ENCODE measurements at regions not wholly inside any gene's neighbourhood (a gene's known extent, or its start where the extent isn't known, plus 50 kb on each side); places are given as distances from the start of the nearest gene placed in this dataset.
"Not testable (repeated sequence)": the region's sequence is repeated elsewhere in the genome, so short reads cannot be mapped to it uniquely, and the experiment has no call there.

DNA sequence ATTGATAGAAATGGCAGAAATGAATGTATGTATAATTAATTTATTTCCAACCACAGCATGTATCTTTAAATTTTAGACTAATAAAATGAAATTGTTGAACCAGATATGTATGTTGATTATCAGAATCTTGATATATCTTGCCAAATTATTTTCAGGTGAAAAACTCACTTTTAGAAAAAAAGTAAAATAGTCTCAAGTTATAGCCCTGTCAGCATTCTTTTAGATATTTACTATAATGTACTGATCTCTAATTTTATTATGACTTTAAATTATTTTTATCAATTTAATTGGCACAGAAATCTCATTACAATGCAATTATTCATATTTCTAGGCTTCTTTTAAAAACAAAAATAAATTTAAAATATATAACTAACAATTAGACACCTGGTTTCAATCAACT lies 1990.4 kb upstream of the CDH6 start:
- Mint-ChIP-seq H3K4me1 (no peaks in the 10 kb centered on the region), H3K27me3 (no peaks in the 10 kb centered on the region), H3K36me3 (no peaks in the 10 kb centered on the region), H3K9me3 (peaks cover 3% of the 10 kb centered on the region), H3K4me3 (no peak overlapping the region), H3K27ac (no peak overlapping the region)
- POLR2A ChIA-PET: no interaction called here
- ATAC-seq (ENCODE audit: low read depth): no peak
- no peak for DNase-seq

DNA sequence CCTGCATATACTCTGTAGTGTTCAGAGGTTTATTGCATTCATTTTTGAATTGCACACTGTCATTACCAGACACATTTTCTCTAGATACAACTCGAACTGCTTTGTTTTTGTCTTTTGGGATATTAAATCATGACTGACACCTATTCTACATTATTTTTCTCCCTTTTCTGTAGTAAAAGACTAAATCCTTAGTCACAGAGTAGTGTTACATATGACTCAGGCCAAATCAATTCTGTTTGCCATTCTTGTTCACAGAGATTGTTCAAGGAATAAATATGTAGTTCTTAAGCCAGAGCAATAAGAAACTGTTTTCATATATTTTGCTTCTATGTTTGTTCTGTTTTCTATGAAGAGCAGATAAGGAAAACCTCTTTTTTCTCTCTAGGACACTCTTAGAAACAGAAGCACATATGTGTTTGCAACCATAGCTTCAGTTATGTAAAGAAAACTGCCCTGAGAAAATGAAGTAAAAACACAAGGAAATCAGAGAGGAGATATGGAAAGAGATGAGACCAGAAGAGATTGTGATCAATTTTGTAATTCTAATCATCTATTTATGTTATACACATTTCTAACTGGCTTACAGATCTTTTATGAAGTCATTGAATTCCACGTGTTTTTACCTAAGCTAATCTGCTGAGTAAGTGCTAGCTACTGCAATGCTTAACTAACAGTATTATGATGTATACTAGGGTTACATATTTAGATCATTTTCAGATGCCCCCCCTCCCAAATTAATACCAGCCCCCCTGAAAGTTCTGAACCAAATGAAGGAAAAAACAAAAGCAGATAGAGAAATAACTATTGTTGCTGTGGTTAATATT lies 1995.6 kb upstream of the CDH6 start:
- Mint-ChIP-seq H3K27me3 (no peaks in the 10 kb centered on the region), H3K27ac (no peak overlapping the region), H3K4me1 (no peaks in the 10 kb centered on the region), H3K4me3 (no peak overlapping the region), H3K36me3 (no peaks in the 10 kb centered on the region), H3K9me3 (peaks cover 1% of the 10 kb centered on the region)
- no peak for DNase-seq
- ATAC-seq (ENCODE audit: low read depth): no peak
- POLR2A ChIA-PET: no interaction called here

DNA sequence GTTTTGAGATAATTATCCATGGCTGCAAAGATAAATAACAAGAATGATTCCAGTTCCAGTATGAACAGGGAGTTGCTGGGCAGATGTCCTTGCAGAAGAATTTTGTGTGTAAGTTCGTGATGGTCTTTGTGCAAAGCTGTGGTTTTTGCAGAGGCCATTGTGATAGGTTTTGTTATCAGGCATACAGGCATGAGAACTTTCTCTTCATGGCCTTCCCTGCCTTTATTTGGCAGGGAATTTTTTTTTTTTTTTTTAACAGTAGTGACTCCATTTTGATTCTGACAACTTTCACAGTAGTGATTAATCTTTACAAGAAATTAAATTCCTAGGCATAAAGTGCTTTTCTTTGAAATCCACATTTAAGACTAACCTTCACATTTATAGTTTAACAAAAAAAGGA lies 1999.5 kb upstream of the CDH6 start:
- Mint-ChIP-seq H3K9me3 (peaks cover 1% of the 10 kb centered on the region), H3K27me3 (no peaks in the 10 kb centered on the region), H3K4me3 (no peak overlapping the region), H3K4me1 (no peaks in the 10 kb centered on the region), H3K36me3 (no peaks in the 10 kb centered on the region), H3K27ac (no peak overlapping the region)
- no peak for DNase-seq
- POLR2A ChIA-PET: no interaction called here
- ATAC-seq (ENCODE audit: low read depth): no peak

DNA sequence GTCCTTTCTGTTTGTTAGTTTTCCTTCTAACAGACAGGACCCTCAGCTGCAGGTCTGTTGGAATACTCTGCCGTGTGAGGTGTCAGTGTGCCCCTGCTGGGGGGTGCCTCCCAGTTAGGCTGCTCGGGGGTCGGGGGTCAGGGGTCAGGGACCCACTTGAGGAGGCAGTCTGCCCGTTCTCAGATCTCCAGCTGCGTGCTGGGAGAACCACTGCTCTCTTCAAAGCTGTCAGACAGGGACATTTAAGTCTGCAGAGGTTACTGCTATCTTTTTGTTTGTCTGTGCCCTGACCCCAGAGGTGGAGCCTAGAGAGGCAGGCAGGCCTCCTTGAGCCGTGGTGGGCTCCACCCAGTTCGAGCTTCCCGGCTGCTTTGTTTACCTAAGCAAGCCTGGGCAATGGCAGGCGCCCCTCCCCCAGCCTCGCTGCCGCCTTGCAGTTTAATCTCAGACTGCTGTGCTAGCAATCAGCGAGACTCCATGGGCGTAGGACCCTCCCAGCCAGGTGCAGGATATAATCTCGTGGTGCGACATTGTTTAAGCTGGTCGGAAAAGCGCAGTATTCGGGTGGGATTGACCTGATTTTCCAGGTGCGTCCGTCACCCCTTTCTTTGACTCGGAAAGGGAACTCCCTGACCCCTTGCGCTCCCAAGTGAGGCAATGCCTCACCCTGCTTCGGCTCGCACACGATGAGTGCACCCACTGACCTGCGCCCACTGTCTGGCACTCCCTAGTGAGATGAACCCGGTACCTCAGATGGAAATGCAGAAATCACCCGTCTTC lies 2002.0 kb upstream of the CDH6 start:
- H3K27ac Mint-ChIP-seq; H3K27me3 Mint-ChIP-seq; H3K4me1 Mint-ChIP-seq; H3K9me3 Mint-ChIP-seq; POLR2A ChIA-PET; ATAC-seq (ENCODE audit: low read depth); H3K4me3 Mint-ChIP-seq; DNase-seq; H3K36me3 Mint-ChIP-seq: not testable (repeated sequence)

DNA sequence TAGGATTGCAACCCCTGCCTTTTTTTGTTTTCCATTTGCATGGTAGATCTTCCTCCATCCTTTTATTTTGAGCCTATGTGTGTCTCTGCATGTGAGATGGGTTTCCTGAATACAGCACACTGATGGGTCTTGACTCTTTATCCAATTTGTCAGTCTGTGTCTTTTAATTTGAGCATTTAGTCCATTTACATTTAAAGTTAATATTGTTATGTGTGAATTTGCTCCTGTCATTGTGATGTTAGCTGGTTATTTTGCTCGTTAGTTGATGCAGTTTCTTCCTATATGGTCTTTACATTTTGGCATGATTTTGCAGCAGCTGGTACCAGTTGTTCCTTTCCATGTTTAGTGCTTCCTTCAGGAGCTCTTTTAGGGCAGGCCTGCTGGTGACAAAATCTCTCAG lies 2003.1 kb upstream of the CDH6 start:
- H3K36me3 Mint-ChIP-seq; POLR2A ChIA-PET; H3K9me3 Mint-ChIP-seq; H3K27ac Mint-ChIP-seq; H3K27me3 Mint-ChIP-seq; H3K4me1 Mint-ChIP-seq; DNase-seq; H3K4me3 Mint-ChIP-seq; ATAC-seq (ENCODE audit: low read depth): not testable (repeated sequence)

DNA sequence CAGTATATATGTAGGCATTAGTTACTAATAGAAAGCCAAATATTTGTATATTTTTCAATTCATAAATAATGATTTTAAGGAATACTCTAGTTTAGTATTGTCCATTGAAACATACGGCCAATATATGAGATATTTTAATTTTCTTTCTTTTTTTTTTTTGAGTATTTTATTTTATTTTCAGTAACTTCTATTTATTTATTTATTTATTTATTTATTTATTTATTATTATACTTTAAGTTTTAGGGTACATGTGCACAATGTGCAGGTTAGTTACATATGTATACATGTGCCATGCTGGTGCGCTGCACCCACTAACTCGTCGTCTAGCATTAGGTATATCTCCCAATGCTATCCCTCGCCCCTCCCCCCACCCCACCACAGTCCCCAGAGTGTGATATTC lies 2007.1 kb upstream of the CDH6 start:
- H3K4me1 Mint-ChIP-seq; H3K27me3 Mint-ChIP-seq; POLR2A ChIA-PET; H3K27ac Mint-ChIP-seq; DNase-seq; ATAC-seq (ENCODE audit: low read depth); H3K4me3 Mint-ChIP-seq; H3K9me3 Mint-ChIP-seq; H3K36me3 Mint-ChIP-seq: not testable (repeated sequence)

DNA sequence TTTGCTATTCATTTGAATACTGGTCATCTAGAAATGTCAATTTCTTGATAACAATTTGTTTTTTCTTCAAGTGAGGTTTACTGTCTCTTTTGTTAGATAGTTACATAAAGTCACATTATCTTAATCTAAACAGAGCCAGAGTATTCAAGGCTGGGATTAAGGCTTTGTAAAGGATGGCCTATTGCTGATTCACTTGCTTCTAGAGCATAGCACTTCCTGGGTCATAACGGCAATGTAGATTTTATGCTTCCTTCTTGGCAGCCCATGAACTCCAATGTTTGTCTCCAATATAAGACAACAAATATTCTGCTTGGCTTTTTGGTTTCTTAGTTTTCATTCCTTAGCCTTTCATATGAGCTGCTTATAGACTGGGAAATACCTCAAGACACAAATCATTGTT lies 2007.9 kb upstream of the CDH6 start:
- POLR2A ChIA-PET: no interaction called here
- no peak overlapping the region for H3K4me3 Mint-ChIP-seq
- H3K9me3 Mint-ChIP-seq: peaks cover 3% of the 10 kb centered on the region
- DNase-seq (no peak), ATAC-seq (ENCODE audit: low read depth) (no peak)
- no peaks in the 10 kb centered on the region for H3K36me3 Mint-ChIP-seq
- no peaks in the 10 kb centered on the region for H3K4me1 Mint-ChIP-seq
- H3K27ac Mint-ChIP-seq: no peak overlapping the region
- no peaks in the 10 kb centered on the region for H3K27me3 Mint-ChIP-seq

DNA sequence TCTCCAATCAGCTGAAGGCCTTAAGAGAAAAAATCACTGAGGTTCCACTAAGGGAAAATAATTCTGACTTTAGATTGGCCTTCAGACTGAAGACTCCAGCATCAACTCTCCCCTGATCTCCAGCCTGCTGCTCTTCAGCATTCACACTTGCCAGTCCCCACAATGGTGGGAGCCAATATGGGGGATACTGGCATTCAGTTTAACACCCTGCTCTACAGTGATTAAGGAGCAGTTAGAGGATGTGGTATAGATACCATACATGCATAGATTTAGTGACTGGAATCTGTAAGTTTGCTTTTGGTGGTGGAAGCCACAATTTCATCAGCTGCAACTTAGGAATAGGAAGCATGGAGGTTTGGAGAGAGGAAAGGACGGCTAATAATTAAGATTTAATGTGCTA lies 2017.7 kb upstream of the CDH6 start:
- Mint-ChIP-seq H3K27ac (no peak overlapping the region), H3K9me3 (peaks cover 11% of the 10 kb centered on the region), H3K36me3 (no peaks in the 10 kb centered on the region), H3K27me3 (no peaks in the 10 kb centered on the region), H3K4me1 (no peaks in the 10 kb centered on the region), H3K4me3 (no peak overlapping the region)
- no peak for DNase-seq
- no peak for ATAC-seq (ENCODE audit: low read depth)
- POLR2A ChIA-PET: no interaction called here

DNA sequence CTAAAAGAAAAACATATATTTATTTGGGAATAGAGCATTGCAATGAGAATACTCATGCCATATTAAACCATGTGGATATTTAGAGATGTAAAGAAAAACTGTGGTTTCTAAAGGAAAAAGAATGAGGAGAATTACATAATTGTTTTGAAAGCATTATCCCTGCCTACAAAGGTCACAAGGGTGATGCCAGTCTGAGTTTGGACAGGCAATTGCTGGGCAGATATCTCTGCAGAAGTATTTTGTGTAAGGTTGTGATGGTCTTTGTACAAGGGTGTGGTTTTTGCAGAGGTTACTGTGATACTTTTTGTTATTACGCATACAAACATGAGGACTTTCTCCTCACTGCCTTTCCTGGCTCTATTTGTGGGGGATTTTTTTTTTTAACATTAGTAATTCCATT lies 2022.9 kb upstream of the CDH6 start:
- no peak for ATAC-seq (ENCODE audit: low read depth)
- Mint-ChIP-seq H3K9me3 (peaks cover 13% of the 10 kb centered on the region), H3K4me1 (no peaks in the 10 kb centered on the region), H3K36me3 (no peaks in the 10 kb centered on the region), H3K27ac (no peak overlapping the region), H3K27me3 (no peaks in the 10 kb centered on the region), H3K4me3 (no peak overlapping the region)
- POLR2A ChIA-PET: no interaction called here
- DNase-seq: no peak

DNA sequence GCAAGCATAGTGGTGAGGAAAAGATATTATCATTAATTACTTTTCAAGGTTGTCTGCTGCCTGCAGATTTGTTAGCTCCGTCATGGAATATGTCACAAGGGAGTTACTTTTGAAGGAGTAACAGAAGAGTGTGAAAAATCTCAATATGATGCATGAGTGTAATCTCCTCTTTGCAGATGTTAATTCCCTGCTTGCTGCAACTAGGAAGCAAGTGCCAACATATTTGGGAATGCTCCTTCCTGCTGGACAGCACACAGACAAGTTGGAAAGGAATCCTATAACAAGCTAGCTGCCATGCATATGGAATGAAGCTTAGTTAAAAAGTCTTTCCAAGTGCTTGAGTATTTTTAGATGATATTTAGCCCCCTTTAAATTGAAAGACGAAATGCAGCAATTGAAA lies 2023.6 kb upstream of the CDH6 start:
- no peaks in the 10 kb centered on the region for H3K4me1 Mint-ChIP-seq
- no peaks in the 10 kb centered on the region for H3K36me3 Mint-ChIP-seq
- no peak overlapping the region for H3K27ac Mint-ChIP-seq
- no peak overlapping the region for H3K4me3 Mint-ChIP-seq
- H3K9me3 Mint-ChIP-seq: peaks cover 9% of the 10 kb centered on the region
- POLR2A ChIA-PET: no interaction called here
- no peak for DNase-seq
- H3K27me3 Mint-ChIP-seq: no peaks in the 10 kb centered on the region
- no peak for ATAC-seq (ENCODE audit: low read depth)

DNA sequence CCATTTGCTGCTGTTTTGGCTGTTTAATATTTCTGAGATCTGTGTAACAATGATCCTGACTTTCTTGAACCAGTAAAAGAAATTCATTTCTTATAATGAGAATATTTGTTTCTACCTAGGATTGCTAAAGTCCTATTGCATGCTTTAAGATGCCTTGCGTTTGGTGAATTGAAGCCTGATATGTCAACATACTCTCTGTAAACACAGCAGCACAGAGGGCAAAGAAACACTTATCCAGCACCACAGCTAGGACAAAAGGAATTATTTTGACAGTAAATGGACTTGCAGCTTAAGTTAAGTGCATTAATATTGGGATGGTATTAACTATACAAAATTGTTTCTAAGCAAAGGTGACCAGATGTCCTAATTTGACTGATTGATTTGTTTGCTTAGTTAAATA lies 2031.2 kb upstream of the CDH6 start:
- Mint-ChIP-seq H3K4me3 (no peak overlapping the region), H3K27ac (no peak overlapping the region), H3K9me3 (peaks cover 4% of the 10 kb centered on the region), H3K36me3 (no peaks in the 10 kb centered on the region), H3K27me3 (no peaks in the 10 kb centered on the region), H3K4me1 (no peaks in the 10 kb centered on the region)
- ATAC-seq (ENCODE audit: low read depth) (no peak), DNase-seq (no peak)
- POLR2A ChIA-PET: no interaction called here

DNA sequence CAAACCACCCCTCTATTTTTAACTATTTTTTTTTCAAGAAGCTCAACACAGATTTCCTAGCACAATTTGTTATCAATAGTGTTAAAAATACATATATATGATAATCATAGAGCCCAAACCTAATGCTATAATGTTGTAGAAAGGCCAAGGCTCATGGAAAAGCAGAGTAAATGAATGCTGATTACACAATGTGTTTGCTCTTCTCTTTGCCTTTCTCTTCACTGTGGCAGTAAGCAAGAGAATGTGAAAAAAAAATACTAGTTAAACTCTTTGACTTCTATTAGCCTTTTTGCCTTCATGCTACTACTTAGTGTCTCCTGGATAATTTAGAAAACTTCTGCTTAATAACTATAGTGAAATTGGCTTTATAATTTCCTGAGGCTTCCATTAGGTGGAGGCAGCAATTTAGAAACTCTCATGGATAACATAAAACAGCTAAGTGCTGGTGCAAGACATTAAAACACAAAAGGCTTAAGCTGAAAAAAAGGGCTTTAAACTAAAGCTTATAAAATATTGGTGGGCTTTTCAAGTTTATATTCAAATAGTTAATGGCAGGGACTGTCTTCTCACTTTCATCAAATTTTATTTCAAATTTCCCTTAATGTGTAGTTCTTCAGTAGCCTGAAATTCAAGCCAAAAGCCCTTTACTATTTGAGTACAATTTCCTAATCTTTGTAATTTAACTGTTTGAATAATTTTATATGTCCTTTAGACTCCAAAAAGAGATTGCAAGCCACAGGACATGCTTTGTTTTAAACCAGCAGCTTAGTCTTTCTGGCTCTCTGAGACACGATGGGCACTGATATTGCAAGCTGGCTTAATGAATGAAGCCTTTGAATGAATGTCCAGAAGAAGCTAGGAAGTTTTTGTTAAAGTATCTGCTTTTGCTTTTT lies 2031.8 kb upstream of the CDH6 start:
- no peak for ATAC-seq (ENCODE audit: low read depth)
- Mint-ChIP-seq H3K36me3 (no peaks in the 10 kb centered on the region), H3K9me3 (peaks cover 4% of the 10 kb centered on the region), H3K27me3 (no peaks in the 10 kb centered on the region), H3K27ac (no peak overlapping the region), H3K4me3 (no peak overlapping the region), H3K4me1 (no peaks in the 10 kb centered on the region)
- POLR2A ChIA-PET: no interaction called here
- no peak for DNase-seq

DNA sequence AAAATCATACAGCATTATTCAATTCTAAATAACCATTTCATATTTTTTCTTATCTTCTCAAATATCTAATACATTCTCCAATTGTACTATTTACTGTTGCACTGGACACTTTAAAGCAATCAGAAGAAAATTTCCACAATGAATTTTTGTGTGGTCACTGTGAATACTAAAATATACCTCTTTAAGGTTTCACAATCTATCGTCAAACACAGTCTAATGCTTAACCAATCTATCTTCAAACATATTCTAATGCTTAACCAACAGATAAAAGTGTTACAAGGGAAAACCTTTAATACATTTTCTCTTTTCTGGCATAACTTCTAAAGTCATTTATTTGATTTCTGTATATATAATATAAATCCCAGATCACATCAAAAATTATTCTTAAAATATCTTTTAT lies 2035.5 kb upstream of the CDH6 start:
- no peak for ATAC-seq (ENCODE audit: low read depth)
- H3K4me1 Mint-ChIP-seq: no peaks in the 10 kb centered on the region
- no peak overlapping the region for H3K4me3 Mint-ChIP-seq
- DNase-seq: no peak
- POLR2A ChIA-PET: no interaction called here
- H3K27me3 Mint-ChIP-seq: no peaks in the 10 kb centered on the region
- H3K36me3 Mint-ChIP-seq: no peaks in the 10 kb centered on the region
- peaks cover 6% of the 10 kb centered on the region for H3K9me3 Mint-ChIP-seq
- no peak overlapping the region for H3K27ac Mint-ChIP-seq

DNA sequence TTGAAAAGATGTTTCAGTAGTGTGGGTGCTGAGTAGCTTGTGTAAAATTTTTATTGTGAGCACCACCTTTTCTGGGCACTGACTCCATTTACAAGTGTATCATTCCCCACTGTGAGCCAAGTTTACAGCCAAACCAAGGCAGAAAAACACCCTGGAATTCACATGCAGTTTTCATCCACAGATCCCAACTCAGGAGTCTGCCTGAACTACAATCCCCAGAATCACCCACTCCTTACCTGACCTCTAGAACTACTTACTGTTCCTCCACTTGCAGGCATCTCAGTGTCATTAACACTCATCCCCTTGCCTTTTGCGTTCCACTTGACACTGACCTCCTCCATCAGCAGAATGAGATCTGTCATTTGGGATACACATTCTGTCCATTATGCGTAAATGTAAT lies 2042.6 kb upstream of the CDH6 start:
- DNase-seq (no peak), ATAC-seq (ENCODE audit: low read depth) (no peak)
- Mint-ChIP-seq H3K9me3 (peaks cover 5% of the 10 kb centered on the region), H3K27me3 (no peaks in the 10 kb centered on the region), H3K27ac (no peak overlapping the region), H3K4me1 (no peaks in the 10 kb centered on the region), H3K4me3 (no peak overlapping the region), H3K36me3 (no peaks in the 10 kb centered on the region)
- POLR2A ChIA-PET: no interaction called here

All from activated naive CD8-positive, alpha-beta T cell treated with anti-CD3 and anti-CD28 coated beads, Interleukin-2, amount 10 ng/mL, durations not matched to agents 7 days and 5 days (primary cell).